GM06990 (cell line): ENCODE measurements at regions not wholly inside any gene's neighbourhood (a gene's known extent, or its start where the extent isn't known, plus 50 kb on each side); places are given as distances from the start of the nearest gene placed in this dataset.

Experiments
- DNase-seq: peaks from one replicate; pipeline ENCODE4 v3.0.0-alpha.2; 2011; ENCODE audit not compliant: insufficient read length; ENCODE audit errors: extremely low read depth
- H3K27me3 ChIP-seq: replicated peaks from 2 replicates; pipeline ENCODE4 v1.6.0; 2011; ENCODE audit warnings: low read length; ENCODE audit not compliant: control insufficient read depth, insufficient read depth
- H3K36me3 ChIP-seq: 2 replicates; pipeline ENCODE4 v1.5.1; 2011; ENCODE audit warnings: low read length; ENCODE audit not compliant: control insufficient read depth, insufficient read depth
- H3K4me3 ChIP-seq: replicated peaks from 2 replicates; pipeline ENCODE4 v1.5.1; 2011; ENCODE audit warnings: low read depth, mild to moderate bottlenecking, control low read depth, low read length
- CTCF ChIP-seq: IDR thresholded peaks from 2 replicates; pipeline ENCODE4 v1.5.1; 2011; ENCODE audit warnings: low read length, control low read depth, mild to moderate bottlenecking, inconsistent platforms; ENCODE audit not compliant: insufficient read depth, poor library complexity, severe bottlenecking

GRCh38 chr18:987325-988186 is 82.9 kb downstream of the ADCYAP1 start:
- no peak overlapping the region for H3K4me3 ChIP-seq
- DNase-seq = no peak
- H3K36me3 ChIP-seq = no peaks in the 10 kb centered on the region
- TF ChIP-seq CTCF = no peak
- no peaks in the 10 kb centered on the region for H3K27me3 ChIP-seq

- Histone ChIP-seq H3K36me3 (no peaks in the 10 kb centered on the region), H3K27me3 (no peaks in the 10 kb centered on the region), H3K4me3 (no peak overlapping the region)
- no peak for TF ChIP-seq CTCF
- no peak for DNase-seq
Measured at GRCh38 chr18:989425-989824, 84.8 kb downstream of the ADCYAP1 start.

GRCh38 chr18:990197-990596 is 85.5 kb downstream of the ADCYAP1 start:
- TF ChIP-seq CTCF = no peak
- H3K36me3 ChIP-seq = no peaks in the 10 kb centered on the region
- no peaks in the 10 kb centered on the region for H3K27me3 ChIP-seq
- DNase-seq = no peak
- no peak overlapping the region for H3K4me3 ChIP-seq

DNA sequence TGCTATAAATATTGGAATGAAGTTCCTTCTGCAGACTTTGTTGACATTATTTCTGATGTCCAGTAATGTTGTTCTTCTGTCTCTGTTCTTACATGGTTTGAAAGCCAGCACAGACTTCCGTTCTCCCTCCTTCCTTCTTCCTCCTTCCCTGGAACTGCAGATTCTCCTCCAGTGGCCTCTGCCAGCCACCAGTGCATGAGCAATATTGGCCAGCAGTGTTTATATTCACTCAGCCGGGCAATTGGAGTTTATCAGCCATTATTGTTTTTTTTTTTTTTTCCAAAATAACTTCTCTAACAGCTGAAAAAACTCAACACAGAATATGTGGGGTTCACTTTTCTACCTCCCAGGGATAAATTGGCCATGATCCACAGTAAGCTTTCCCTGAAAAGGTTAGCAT is 86.8 kb downstream of the ADCYAP1 start:
- no peak overlapping the region for H3K4me3 ChIP-seq
- H3K27me3 ChIP-seq = no peaks in the 10 kb centered on the region
- H3K36me3 ChIP-seq = no peaks in the 10 kb centered on the region
- no peak for TF ChIP-seq CTCF
- no peak for DNase-seq

GRCh38 chr18:993560-993959 is 88.9 kb downstream of the ADCYAP1 start:
- DNase-seq = no peak
- no peak for TF ChIP-seq CTCF
- Histone ChIP-seq H3K4me3 (no peak overlapping the region), H3K36me3 (no peaks in the 10 kb centered on the region), H3K27me3 (no peaks in the 10 kb centered on the region)
